Breast epithelium (tissue), 3 donors: ENCODE measurements at regions not wholly inside any gene's neighbourhood (a gene's known extent, or its start where the extent isn't known, plus 50 kb on each side); places are given as distances from the start of the nearest gene placed in this dataset.
A peak's percentile ranks its signal among the peaks of the same experiment; 100 is the strongest.

Source experiments
- POLR2A ChIP-seq: fragments of 450-650 bp; IDR thresholded peaks from one replicate; pipeline ENCODE4 v1.6.1; 2016; ENCODE audit warnings: antibody characterized with exemption, mild to moderate bottlenecking, moderate library complexity
- POLR2AphosphoS5 ChIP-seq, 3 donors: sonication (generic); formaldehyde crosslinking; IDR thresholded peaks; one replicate each; pipeline ENCODE4 v1.6.1; 2017; ENCODE audit warnings: antibody characterized with exemption in 3 of 3
- TF ChIP-seq, protein P1 (sequence below), 3 donors: fragments of 450-650 bp; IDR thresholded peaks; one replicate each; pipeline ENCODE4 v1.5.1; 2016 to 2017; ENCODE audit warnings: antibody characterized with exemption in 3 of 3, mild to moderate bottlenecking in 3 of 3, moderate library complexity in 3 of 3

DNA sequence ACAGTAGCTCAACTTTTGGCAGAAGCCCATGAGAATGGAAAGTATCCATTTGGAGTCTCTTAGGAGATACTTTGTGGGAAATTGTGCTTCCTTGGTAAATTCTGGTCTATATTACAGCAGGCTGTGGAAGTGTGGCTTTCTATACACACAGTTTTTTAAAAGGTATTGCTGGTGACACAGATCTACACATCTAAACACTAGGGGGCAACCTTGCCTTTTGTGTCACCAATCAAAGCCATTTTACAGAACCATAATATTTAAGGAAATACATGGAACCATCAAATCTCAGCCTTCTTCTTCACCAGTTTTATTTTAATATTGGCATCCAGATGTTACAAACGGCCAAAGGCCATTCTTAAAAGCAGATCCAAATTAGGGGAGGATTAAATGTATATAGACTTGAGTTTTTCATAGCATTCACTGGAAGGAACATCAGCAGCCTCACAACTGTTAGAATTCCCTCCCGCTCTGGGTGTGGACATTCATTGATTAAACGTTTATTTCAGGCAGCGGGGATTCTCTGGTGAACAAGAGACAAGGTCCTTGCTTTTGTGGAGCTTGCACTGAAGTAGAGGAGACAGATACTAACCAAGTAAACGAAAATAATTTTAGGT, 132.4 kb upstream of the EPB41L4A start:
- TF ChIP-seq, protein P1, sequence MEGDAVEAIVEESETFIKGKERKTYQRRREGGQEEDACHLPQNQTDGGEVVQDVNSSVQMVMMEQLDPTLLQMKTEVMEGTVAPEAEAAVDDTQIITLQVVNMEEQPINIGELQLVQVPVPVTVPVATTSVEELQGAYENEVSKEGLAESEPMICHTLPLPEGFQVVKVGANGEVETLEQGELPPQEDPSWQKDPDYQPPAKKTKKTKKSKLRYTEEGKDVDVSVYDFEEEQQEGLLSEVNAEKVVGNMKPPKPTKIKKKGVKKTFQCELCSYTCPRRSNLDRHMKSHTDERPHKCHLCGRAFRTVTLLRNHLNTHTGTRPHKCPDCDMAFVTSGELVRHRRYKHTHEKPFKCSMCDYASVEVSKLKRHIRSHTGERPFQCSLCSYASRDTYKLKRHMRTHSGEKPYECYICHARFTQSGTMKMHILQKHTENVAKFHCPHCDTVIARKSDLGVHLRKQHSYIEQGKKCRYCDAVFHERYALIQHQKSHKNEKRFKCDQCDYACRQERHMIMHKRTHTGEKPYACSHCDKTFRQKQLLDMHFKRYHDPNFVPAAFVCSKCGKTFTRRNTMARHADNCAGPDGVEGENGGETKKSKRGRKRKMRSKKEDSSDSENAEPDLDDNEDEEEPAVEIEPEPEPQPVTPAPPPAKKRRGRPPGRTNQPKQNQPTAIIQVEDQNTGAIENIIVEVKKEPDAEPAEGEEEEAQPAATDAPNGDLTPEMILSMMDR (IDR thresholded peaks at IDR 0.05), result peak; percentile 43 to 88 (median 73)
- no peak for TF ChIP-seq POLR2A
- TF ChIP-seq POLR2AphosphoS5 (IDR thresholded peaks at IDR 0.05), result no peak
